K562 (cell line): ENCODE measurements at regions not wholly inside any gene's neighbourhood (a gene's known extent, or its start where the extent isn't known, plus 50 kb on each side); places are given as distances from the start of the nearest gene placed in this dataset.

Experiments
- ATAC-seq: fragments of 200-7000 bp; cut with Tn5 transposase; 3 replicates; pipeline ENCODE4 v1.9.1; 2020; ENCODE audit warnings: moderate library complexity
- BruUV-seq: library from RNA; stranded (reverse); fragments of 400-500 nt; replicated peaks from 2 replicates; lab custom pipeline; 2021; lab: Mats Ljungman, UMichigan
- CTCF ChIA-PET: fragments of 300-600 bp; formaldehyde crosslinking; extraction: SDS; loops from one replicate; lab custom pipeline; 2021; ENCODE audit warnings: low intra/inter-chr PET ratio; lab: Yijun Ruan, JAX
- POLR2A ChIA-PET: fragments of 300-600, 350-650 bp; sonication (Branson Sonifier 250); formaldehyde crosslinking; extraction: SDS; loops from one replicate; lab custom pipeline; 2021; ENCODE audit warnings: antibody characterized with exemption, inconsistent platforms; lab: Yijun Ruan, JAX
- DNase-seq, 4 experiments: peaks; one replicate each; pipeline versions ENCODE4 v3.0.0 to v3.0.0-alpha.2; 2011 to 2018; ENCODE audit warnings: low spot score in 3 of 4, mixed read lengths in 3 of 4; ENCODE audit errors: extremely low read depth in 1 of 4
- FAIRE-seq: peaks from 2 replicates; lab custom pipeline; 2011; peaks lifted over from hg19 to GRCh38; lab: Jason Lieb, UNC
- H2AFZ ChIP-seq: 2 replicates; pipeline ENCODE4 v1.6.0; 2011; ENCODE audit warnings: low read depth, low read length, control low read depth, inconsistent platforms
- H3K27ac ChIP-seq: fragments of 200-600 bp; 3 replicates; pipeline ENCODE4 v1.8.0; 2011; ENCODE audit warnings: low read depth, mild to moderate bottlenecking, control low read depth, inconsistent platforms, low read length, moderate library complexity, mixed read lengths; ENCODE audit errors: extremely low read depth
- H3K27me3 ChIP-seq, 2 experiments: fragments of 300-600 bp in 1 of 2; 2 replicates in 1 of 2; 3 replicates in 1 of 2; pipeline versions ENCODE4 v1.6.0 to v1.8.0; 2011; ENCODE audit warnings: inconsistent platforms in 2 of 2, low read length in 2 of 2, mild to moderate bottlenecking in 1 of 2, mixed read lengths in 1 of 2, moderate library complexity in 1 of 2; ENCODE audit not compliant: control insufficient read depth in 2 of 2, insufficient read depth in 2 of 2
- H3K36me3 ChIP-seq: fragments of 300-600 bp; 3 replicates; pipeline ENCODE4 v1.8.0; 2011; ENCODE audit warnings: mild to moderate bottlenecking, low read length, inconsistent platforms; ENCODE audit not compliant: control insufficient read depth, insufficient read depth
- H3K4me1 ChIP-seq, 2 experiments: fragments of 200-600 bp in 1 of 2; replicated peaks in 1 of 2; 2 replicates in 1 of 2; 3 replicates in 1 of 2; pipeline versions ENCODE4 v1.5.1 to v1.8.0; 2011; ENCODE audit warnings: inconsistent platforms in 2 of 2, low read length in 2 of 2, mild to moderate bottlenecking in 1 of 2, mixed read lengths in 1 of 2, moderate library complexity in 1 of 2; ENCODE audit not compliant: control insufficient read depth in 2 of 2, insufficient read depth in 2 of 2
- H3K4me2 ChIP-seq: 2 replicates; pipeline ENCODE4 v1.6.1; 2011; ENCODE audit warnings: low read length, control low read depth, inconsistent platforms, mixed read lengths; ENCODE audit not compliant: insufficient read depth
- H3K4me3 ChIP-seq: fragments of 200-600 bp; sonication (generic), shearing (Covaris generic); 2 replicates; pipeline ENCODE4 v1.5.1; 2016; ENCODE audit warnings: control low read depth, inconsistent platforms
- H3K79me2 ChIP-seq: fragments of 200-600 bp; 3 replicates; pipeline ENCODE4 v1.8.0; 2011; ENCODE audit warnings: low read length, inconsistent platforms; ENCODE audit not compliant: control insufficient read depth, insufficient read depth
- H3K9ac ChIP-seq, 2 experiments: 2 replicates each; pipeline versions ENCODE4 v1.6.0 to v1.6.1; 2011; ENCODE audit warnings: low read depth in 2 of 2, low read length in 2 of 2, control low read depth in 1 of 2, inconsistent platforms in 1 of 2, mild to moderate bottlenecking in 1 of 2, mixed read lengths in 1 of 2; ENCODE audit not compliant: insufficient read depth in 1 of 2
- H3K9me1 ChIP-seq: one replicate; pipeline ENCODE4 v1.6.0; 2011; ENCODE audit warnings: inconsistent platforms, mild to moderate bottlenecking, low read length, moderate library complexity; ENCODE audit not compliant: control insufficient read depth, insufficient read depth
- H3K9me3 ChIP-seq: replicated peaks from 2 replicates; pipeline ENCODE4 v1.5.1; 2011; ENCODE audit warnings: low read depth, low read length, inconsistent platforms; ENCODE audit not compliant: control insufficient read depth, insufficient read depth
- H4K20me1 ChIP-seq: replicated peaks from 2 replicates; pipeline ENCODE4 v1.6.1; 2011; ENCODE audit warnings: low read length, inconsistent platforms, mixed read lengths; ENCODE audit not compliant: control insufficient read depth, insufficient read depth
- BCL6 ChIP-seq: fragments of 250-450 bp; sonication (Bioruptor Pico); IDR thresholded peaks from 2 replicates; pipeline ENCODE4 v1.4.0; 2020
- CCAR2 ChIP-seq: fragments of 200-400 bp; formaldehyde crosslinking; IDR thresholded peaks from 2 replicates; pipeline ENCODE4 v1.6.1; 2017; ENCODE audit warnings: mild to moderate bottlenecking, low read depth, low read length
- HNRNPH1 ChIP-seq: fragments of 200-400 bp; formaldehyde crosslinking; optimal IDR thresholded peaks from 2 replicates; pipeline ENCODE3; 2017; ENCODE audit warnings: low read depth, mild to moderate bottlenecking, low read length, moderate library complexity
- HNRNPLL ChIP-seq: fragments of 200-400 bp; formaldehyde crosslinking; IDR thresholded peaks from 2 replicates; pipeline ENCODE4 v1.6.1; 2017; ENCODE audit warnings: low read length, low read depth, mild to moderate bottlenecking; ENCODE audit not compliant: poor library complexity, severe bottlenecking
- MAFG ChIP-seq: fragments of 450-650 bp; conservative IDR thresholded peaks from 2 replicates; pipeline ENCODE4 v1.6.1; 2016; ENCODE audit warnings: missing genetic modification characterization, missing compliant biosample characterization
- MAFK ChIP-seq: IDR thresholded peaks from 2 replicates; pipeline ENCODE4 v1.6.1; 2011; ENCODE audit warnings: low read length, improper control_type of control experiment
- POLR2G ChIP-seq: fragments of 200-400 bp; formaldehyde crosslinking; IDR thresholded peaks from 2 replicates; pipeline ENCODE4 v1.6.1; 2017; ENCODE audit warnings: low read depth, mild to moderate bottlenecking, antibody characterized with exemption, low read length, moderate library complexity
- PTRF ChIP-seq: fragments of 450-650 bp; IDR thresholded peaks from 2 replicates; pipeline ENCODE4 v1.6.1; 2016; ENCODE audit warnings: mild to moderate bottlenecking, missing genetic modification characterization, missing compliant biosample characterization
- SMAD1 ChIP-seq: fragments of 150-350 bp; IDR thresholded peaks from 2 replicates; pipeline ENCODE4 v1.6.1; 2014; ENCODE audit warnings: low read length, low read depth; ENCODE audit not compliant: partially characterized antibody
- TCF3 ChIP-seq: sonication (generic); formaldehyde crosslinking; IDR thresholded peaks from 2 replicates; pipeline ENCODE4 v1.4.0; 2020; ENCODE audit warnings: mild to moderate bottlenecking, missing genetic modification reagents
- ZNF184 ChIP-seq: sonication (generic); formaldehyde crosslinking; IDR thresholded peaks from 2 replicates; pipeline ENCODE4 v1.5.0; 2020; ENCODE audit warnings: missing genetic modification reagents
- ZNF311 ChIP-seq: fragments of 250-450 bp; sonication (Bioruptor Pico); IDR thresholded peaks from 2 replicates; pipeline ENCODE4 v1.4.0; 2020; ENCODE audit warnings: mild to moderate bottlenecking, moderate library complexity
- ZNF407 ChIP-seq: fragments of 450-650 bp; IDR thresholded peaks from 2 replicates; pipeline ENCODE4 v1.6.1; 2016; ENCODE audit warnings: low read depth
- ZNF57 ChIP-seq: fragments of 450-650 bp; formaldehyde crosslinking; IDR thresholded peaks from 2 replicates; pipeline ENCODE4 v1.4.0; 2020; ENCODE audit warnings: mild to moderate bottlenecking, moderate library complexity
- WGBS: fragments of 100-300 bp; shearing (Covaris generic); methylation state at CpG from one replicate; pipeline ENCODE4 v1.1.6; 2016; ENCODE audit warnings: low coverage, mixed read lengths; ENCODE audit not compliant: insufficient coverage; ENCODE audit errors: missing lambda C conversion rate; 5-methylcytosine and 5-hydroxymethylcytosine counted together
- in situ Hi-C: fragments of 300-500 bp; cut with MboI; formaldehyde crosslinking; loops from 4 replicates; pipeline ENCODE4 v1.15.0; 2018; ENCODE audit warnings: inconsistent platforms, mixed read lengths
- intact Hi-C: fragments of 100-400 bp; cut with micrococcal nuclease; formaldehyde crosslinking; loops from 2 replicates; pipeline ENCODE4 v1.14.2; 2022

- TF ChIP-seq PTRF (tag), result no peak
- no peak for TF ChIP-seq ZNF57 (CRISPR knock-in tag)
- peak; percentile 48; the same call in 1 of the 2 replicates for TF ChIP-seq MAFG (tag)
- TF ChIP-seq MAFK, result peak; percentile 14; the same call in 1 of the 2 replicates
- no peak for TF ChIP-seq HNRNPH1
- TF ChIP-seq ZNF184, result no peak
Measured at GRCh38 chr18:22324191-22325131, 93.3 kb downstream of the CTAGE1 start (continued).

GRCh38 chr18:22322243-22322691 lies 95.4 kb downstream of the CTAGE1 start:
- Histone ChIP-seq H3K9me1 (no peaks in the 10 kb centered on the region), H3K4me3 (no peak overlapping the region), H3K36me3 (no peaks in the 10 kb centered on the region), H4K20me1 (no peaks in the 10 kb centered on the region), H3K4me1 (peaks cover 0 to 4% of the 10 kb centered on the region in 2 experiments; a peak in 1 of 5 replicates), H3K9me3 (no peaks in the 10 kb centered on the region), H3K9ac (no peak overlapping the region), H3K79me2 (no peaks in the 10 kb centered on the region), H3K27ac (no peak overlapping the region), H3K27me3 (peaks cover 18 to 50% of the 10 kb centered on the region in 2 experiments), H2AFZ (no peak overlapping the region), H3K4me2 (no peak overlapping the region)
- ChIA-PET POLR2A (no interaction called here), CTCF (no interaction called here)
- WGBS, result 4% methylated on average over 7 of the region's 7 CpGs
- ATAC-seq (no peak), FAIRE-seq (peak; percentile 48), DNase-seq (no peak)
- no TSS peak for BruUV-seq
- intact Hi-C loops, result no loop called here
- in situ Hi-C loops, result no loop called here
- TF ChIP-seq POLR2G (no peak), HNRNPLL (no peak), CCAR2 (no peak), BCL6 (CRISPR knock-in tag) (no peak), TCF3 (no peak), ZNF407 (no peak), SMAD1 (no peak), ZNF311 (CRISPR knock-in tag) (no peak)
